ENCODE measurements at regions not wholly inside any gene's neighbourhood (a gene's known extent, or its start where the extent isn't known, plus 50 kb on each side); places are given as distances from the start of the nearest gene placed in this dataset.

GRCh38 chr3:43192028-43192427 lies 86.1 kb upstream of the POMGNT2 start:
- TF ChIP-seq CTCF (conservative IDR thresholded peaks at IDR 0.05; ENCODE audit: low read depth, low read length), result no peak
- no peak for TF ChIP-seq EZH2 (IDR thresholded peaks at IDR 0.05; ENCODE audit: low read length, unreplicated experiment)
